MCF 10A (cell line): ENCODE measurements at regions not wholly inside any gene's neighbourhood (a gene's known extent, or its start where the extent isn't known, plus 50 kb on each side); places are given as distances from the start of the nearest gene placed in this dataset.

ENCODE experiments used
- BruUV-seq: library from RNA; stranded (reverse); fragments of 400-500 nt; replicated peaks from 2 replicates; lab custom pipeline; 2021; lab: Mats Ljungman, UMichigan
- CTCF ChIA-PET: fragments of 300-600 bp; sonication (Branson Sonifier 250); formaldehyde crosslinking; extraction: SDS; loops from one replicate; lab custom pipeline; 2021; ENCODE audit warnings: antibody characterized with exemption, inconsistent platforms; lab: Yijun Ruan, JAX
- POLR2A ChIA-PET: fragments of 300-600, 350-650 bp; sonication (Branson Sonifier 250); formaldehyde crosslinking; extraction: SDS; loops from one replicate; lab custom pipeline; 2020; ENCODE audit warnings: antibody characterized with exemption, inconsistent platforms; lab: Yijun Ruan, JAX
- DNase-seq: peaks from one replicate; pipeline ENCODE4 v3.0.0-alpha.2; 2018; ENCODE audit not compliant: unreplicated experiment
- H3K27ac Mint-ChIP-seq: one replicate; pipeline ENCODE4 v1.8.0; 2022; ENCODE audit warnings: mild to moderate bottlenecking, low read depth, mixed read lengths; ENCODE audit not compliant: unreplicated experiment
- H3K27me3 Mint-ChIP-seq: one replicate; pipeline ENCODE4 v1.8.0; 2022; ENCODE audit warnings: mixed read lengths; ENCODE audit not compliant: insufficient read depth, unreplicated experiment
- H3K36me3 Mint-ChIP-seq: one replicate; pipeline ENCODE4 v1.8.0; 2022; ENCODE audit warnings: mild to moderate bottlenecking, moderate library complexity, mixed read lengths; ENCODE audit not compliant: insufficient read depth, unreplicated experiment
- H3K4me1 Mint-ChIP-seq: one replicate; pipeline ENCODE4 v1.8.0; 2022; ENCODE audit warnings: mixed read lengths; ENCODE audit not compliant: insufficient read depth, unreplicated experiment
- H3K4me3 Mint-ChIP-seq: one replicate; pipeline ENCODE4 v1.8.0; 2022; ENCODE audit warnings: mild to moderate bottlenecking, moderate library complexity, mixed read lengths; ENCODE audit not compliant: unreplicated experiment
- H3K9me3 Mint-ChIP-seq: one replicate; pipeline ENCODE4 v1.8.0; 2022; ENCODE audit warnings: mixed read lengths; ENCODE audit not compliant: unreplicated experiment
- intact Hi-C: fragments of 100-400 bp; cut with micrococcal nuclease; formaldehyde crosslinking; loops from 2 replicates; pipeline ENCODE4 v1.14.1; 2022
- TF ChIP-seq, protein P1 (sequence below): fragments of 200-600 bp; IDR thresholded peaks from one replicate; pipeline ENCODE4 v1.8.0; 2022; ENCODE audit warnings: antibody characterized with exemption, mild to moderate bottlenecking; ENCODE audit not compliant: unreplicated experiment

DNA sequence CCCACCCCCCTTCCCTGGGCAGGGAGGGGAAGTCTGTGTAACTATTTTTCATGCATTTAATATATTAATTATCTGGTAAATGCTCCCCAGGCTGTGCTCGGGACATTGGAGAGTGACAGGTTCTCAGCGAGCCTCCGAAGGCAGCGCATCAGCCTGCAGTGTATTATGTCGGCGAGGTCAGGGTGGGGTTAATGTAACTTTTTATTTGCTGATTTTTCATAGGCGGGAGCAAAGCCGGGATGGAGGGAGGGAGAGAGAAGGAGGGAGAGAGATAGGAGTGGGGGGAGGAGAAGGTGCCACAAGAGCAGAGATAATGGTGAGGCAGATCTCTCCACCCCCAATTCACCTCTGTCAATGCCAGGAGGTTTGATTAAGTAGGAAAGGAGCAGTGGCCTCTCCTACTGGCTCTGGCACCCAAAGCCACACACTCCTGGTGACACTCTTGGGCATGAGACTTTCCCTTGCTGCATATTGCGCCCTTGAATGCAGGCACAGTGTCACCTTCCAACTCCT is 104.0 kb downstream of the MRM1 start:
- ChIA-PET POLR2A (no interaction called here), CTCF (interaction anchor here (0.5 to 1.2 kb wide), 5 partner anchors 66 to 303 kb away, joined by 3 to 5 read pairs (median 3); no protein-coding TSS in a partner anchor)
- Mint-ChIP-seq H3K27me3 (peaks cover 50% of the 10 kb centered on the region), H3K4me1 (no peaks in the 10 kb centered on the region), H3K4me3 (no peak overlapping the region), H3K27ac (no peak overlapping the region), H3K36me3 (peaks cover 6% of the 10 kb centered on the region), H3K9me3 (no peaks in the 10 kb centered on the region)
- TF ChIP-seq, protein P1, sequence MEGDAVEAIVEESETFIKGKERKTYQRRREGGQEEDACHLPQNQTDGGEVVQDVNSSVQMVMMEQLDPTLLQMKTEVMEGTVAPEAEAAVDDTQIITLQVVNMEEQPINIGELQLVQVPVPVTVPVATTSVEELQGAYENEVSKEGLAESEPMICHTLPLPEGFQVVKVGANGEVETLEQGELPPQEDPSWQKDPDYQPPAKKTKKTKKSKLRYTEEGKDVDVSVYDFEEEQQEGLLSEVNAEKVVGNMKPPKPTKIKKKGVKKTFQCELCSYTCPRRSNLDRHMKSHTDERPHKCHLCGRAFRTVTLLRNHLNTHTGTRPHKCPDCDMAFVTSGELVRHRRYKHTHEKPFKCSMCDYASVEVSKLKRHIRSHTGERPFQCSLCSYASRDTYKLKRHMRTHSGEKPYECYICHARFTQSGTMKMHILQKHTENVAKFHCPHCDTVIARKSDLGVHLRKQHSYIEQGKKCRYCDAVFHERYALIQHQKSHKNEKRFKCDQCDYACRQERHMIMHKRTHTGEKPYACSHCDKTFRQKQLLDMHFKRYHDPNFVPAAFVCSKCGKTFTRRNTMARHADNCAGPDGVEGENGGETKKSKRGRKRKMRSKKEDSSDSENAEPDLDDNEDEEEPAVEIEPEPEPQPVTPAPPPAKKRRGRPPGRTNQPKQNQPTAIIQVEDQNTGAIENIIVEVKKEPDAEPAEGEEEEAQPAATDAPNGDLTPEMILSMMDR, result no peak
- intact Hi-C loops, result no loop called here
- no peak for DNase-seq
- BruUV-seq, result no TSS peak

DNA sequence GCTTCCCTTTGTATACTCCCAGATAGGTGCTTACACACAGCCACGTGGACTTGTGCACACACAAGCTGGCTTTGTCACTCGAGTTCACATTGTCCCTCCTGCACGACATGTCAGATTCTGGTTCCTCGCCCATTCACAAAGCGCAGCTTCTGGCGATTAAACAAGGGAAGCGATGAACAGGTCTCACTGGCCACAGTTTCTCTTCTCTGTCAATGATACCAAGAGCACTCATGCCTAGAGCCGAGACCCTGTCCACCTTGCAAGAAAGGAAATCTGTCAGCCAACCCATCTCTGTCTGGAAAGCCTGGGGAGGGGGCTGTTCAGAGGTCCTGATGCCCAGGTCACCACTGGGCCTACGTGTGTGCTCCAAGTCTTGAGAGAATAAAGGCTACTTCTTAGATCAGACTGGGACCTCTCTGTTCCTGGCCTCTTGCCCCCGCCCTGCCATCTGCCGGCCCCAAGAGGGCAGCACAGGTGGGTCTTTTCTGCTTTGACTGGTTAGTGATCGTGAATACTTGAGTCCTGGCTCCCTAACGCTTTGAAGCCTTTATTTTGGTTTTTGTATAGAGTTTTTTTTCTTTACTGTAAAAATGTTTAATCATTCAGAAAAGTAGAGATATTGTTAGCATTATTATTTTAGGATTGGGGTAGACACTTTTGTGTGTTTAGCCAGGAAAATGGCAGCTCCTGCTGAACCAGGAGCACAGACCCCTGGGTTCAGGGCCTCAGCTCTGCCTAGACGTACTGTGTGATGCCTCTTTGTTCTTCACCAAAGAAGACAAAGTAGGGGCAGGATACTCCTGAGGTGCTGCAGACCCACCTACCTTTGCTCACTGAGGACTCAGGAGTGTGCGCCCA is 104.7 kb downstream of the MRM1 start:
- peaks cover 6% of the 10 kb centered on the region for H3K36me3 Mint-ChIP-seq
- H3K4me1 Mint-ChIP-seq, result peaks cover 5% of the 10 kb centered on the region
- no peak overlapping the region for H3K4me3 Mint-ChIP-seq
- DNase-seq, result peak; percentile 58
- TF ChIP-seq, protein P1, result peak; percentile 76
- POLR2A ChIA-PET, result no interaction called here
- BruUV-seq, result no TSS peak
- intact Hi-C loops, result loop anchor here (1.0 kb wide), 4 partner anchors 76 to 341 kb away; partner anchors contain the start of gene AATF
- peaks cover 50% of the 10 kb centered on the region for H3K27me3 Mint-ChIP-seq
- CTCF ChIA-PET, result interaction anchor here (0.5 to 1.9 kb wide), 9 partner anchors 11 to 341 kb away, joined by 3 to 6 read pairs (median 4); no protein-coding TSS in a partner anchor
- no peak overlapping the region for H3K27ac Mint-ChIP-seq
- H3K9me3 Mint-ChIP-seq, result no peaks in the 10 kb centered on the region

DNA sequence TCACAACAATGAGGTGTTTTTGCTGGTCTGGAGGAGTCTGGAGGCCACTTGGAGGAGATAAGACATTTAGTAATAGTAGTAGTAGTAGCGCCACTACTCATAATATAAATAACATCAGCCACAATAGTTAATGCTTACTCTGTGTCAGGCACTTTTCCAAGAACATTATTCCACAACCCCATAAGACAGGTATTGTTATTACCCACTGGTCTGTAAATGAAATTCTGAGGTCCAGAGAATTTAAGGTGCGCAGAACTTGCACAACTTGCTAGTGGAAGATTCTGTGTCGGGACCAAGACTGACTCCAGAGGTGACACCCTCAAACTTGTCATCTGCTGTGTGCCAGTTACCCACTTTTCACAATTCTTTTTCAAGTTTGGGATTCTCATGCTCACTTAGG is 106.5 kb downstream of the MRM1 start:
- TF ChIP-seq, protein P1, result no peak
- H3K27ac Mint-ChIP-seq, result no peak overlapping the region
- intact Hi-C loops, result no loop called here
- BruUV-seq, result no TSS peak
- no peaks in the 10 kb centered on the region for H3K36me3 Mint-ChIP-seq
- DNase-seq, result no peak
- H3K9me3 Mint-ChIP-seq, result no peaks in the 10 kb centered on the region
- H3K4me3 Mint-ChIP-seq, result no peak overlapping the region
- H3K27me3 Mint-ChIP-seq, result peaks cover 50% of the 10 kb centered on the region
- ChIA-PET POLR2A (no interaction called here), CTCF (interaction anchor here (0.6 to 1.9 kb wide), 2 partner anchors 9 to 19 kb away, joined by 4 to 5 read pairs; no protein-coding TSS in a partner anchor)
- peaks cover 5% of the 10 kb centered on the region for H3K4me1 Mint-ChIP-seq

DNA sequence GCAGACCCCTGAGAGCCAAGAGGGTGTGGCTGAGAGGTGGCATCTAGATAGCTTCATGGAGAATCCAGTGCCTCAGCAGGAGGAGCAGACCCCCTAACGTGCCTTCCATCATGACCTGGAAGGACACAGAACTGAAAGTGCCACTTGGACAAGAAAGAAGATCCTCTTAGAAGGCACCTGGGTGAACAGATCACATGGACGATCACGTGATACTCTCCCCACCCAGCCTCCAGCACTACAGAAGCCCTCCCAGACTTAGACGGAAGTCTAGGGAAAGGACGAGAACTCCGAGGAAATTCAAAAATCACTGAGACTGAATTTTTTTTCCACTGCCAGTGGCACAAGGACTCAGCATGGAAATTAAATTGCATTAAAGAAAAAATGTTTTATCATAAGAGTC is 113.4 kb downstream of the MRM1 start:
- no peak for DNase-seq
- TF ChIP-seq, protein P1, result no peak
- Mint-ChIP-seq H3K27ac (no peak overlapping the region), H3K4me3 (no peak overlapping the region), H3K4me1 (peaks cover 5% of the 10 kb centered on the region), H3K36me3 (peaks cover 6% of the 10 kb centered on the region), H3K9me3 (no peaks in the 10 kb centered on the region), H3K27me3 (peaks cover 80% of the 10 kb centered on the region)
- ChIA-PET POLR2A (no interaction called here), CTCF (no interaction called here)
- no TSS peak for BruUV-seq
- intact Hi-C loops, result no loop called here
